ENCODE measurements at regions not wholly inside any gene's neighbourhood (a gene's known extent, or its start where the extent isn't known, plus 50 kb on each side); places are given as distances from the start of the nearest gene placed in this dataset.

DNA sequence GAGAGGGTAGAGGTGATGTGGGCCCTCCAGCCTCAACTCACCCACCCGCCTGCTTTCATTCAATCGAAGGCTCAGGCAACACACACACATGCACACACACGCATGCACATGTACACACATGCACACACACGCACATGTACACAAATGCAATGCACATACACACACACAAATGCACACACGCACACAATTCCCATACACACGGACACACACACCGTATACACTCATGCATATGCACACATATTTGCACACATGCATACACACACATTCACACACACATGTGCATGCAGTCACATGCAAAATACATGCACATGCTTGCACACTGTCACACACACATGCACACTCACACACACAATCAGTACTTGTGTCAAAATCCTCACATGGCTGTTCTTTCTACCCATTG is 55.9 kb upstream of the SPACA7 start:
- no peak overlapping the region for H2AFZ ChIP-seq
- no peak overlapping the region for H3K4me3 ChIP-seq
- WGBS (ENCODE audit: low lambda C conversion rate, missing lambda C conversion rate) = 96% methylated on average over 7 of the region's 7 CpGs

DNA sequence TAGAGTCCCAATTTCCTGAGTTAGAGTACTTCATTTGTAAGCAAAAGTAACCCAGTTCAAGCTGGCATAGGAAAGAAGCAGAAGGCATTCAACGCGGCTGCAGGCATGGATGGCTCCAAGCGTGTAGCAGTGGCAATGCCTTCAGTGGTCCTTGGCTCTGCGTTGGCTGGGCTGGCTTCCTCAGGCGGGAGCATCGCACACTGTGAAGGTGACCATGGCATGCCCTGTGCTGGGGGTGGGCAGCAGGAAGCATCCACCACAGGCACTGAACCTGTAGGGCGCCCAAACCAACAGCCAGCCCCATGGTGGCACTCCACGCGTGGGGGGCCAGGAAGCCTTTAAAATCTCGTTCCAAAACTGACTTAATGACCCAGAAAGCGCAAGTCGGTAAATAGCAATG is 53.6 kb upstream of the SPACA7 start:
- H3K9me2 ChIP-seq (replicated peaks; ENCODE audit: insufficient read depth) = no peaks in the 10 kb centered on the region
- no peaks in the 10 kb centered on the region for H3K36me3 ChIP-seq (replicated peaks; ENCODE audit: insufficient read depth, low read depth)
- H3K9me3 ChIP-seq (ENCODE audit: low read depth) = no peaks in the 10 kb centered on the region
- no peaks in the 10 kb centered on the region for H4K20me1 ChIP-seq (ENCODE audit: insufficient read depth, poor library complexity, severe bottlenecking)
- H3K4me3 ChIP-seq = no peak overlapping the region
- no peak overlapping the region for H2AFZ ChIP-seq
- TF ChIP-seq EZH2phosphoT487 (IDR thresholded peaks at IDR 0.05; ENCODE audit: low read depth, severe bottlenecking, unreplicated experiment) (no peak), EZH2 (IDR thresholded peaks at IDR 0.05; ENCODE audit: borderline replicate concordance) (no peak)
- TF ChIP-seq, protein P1, sequence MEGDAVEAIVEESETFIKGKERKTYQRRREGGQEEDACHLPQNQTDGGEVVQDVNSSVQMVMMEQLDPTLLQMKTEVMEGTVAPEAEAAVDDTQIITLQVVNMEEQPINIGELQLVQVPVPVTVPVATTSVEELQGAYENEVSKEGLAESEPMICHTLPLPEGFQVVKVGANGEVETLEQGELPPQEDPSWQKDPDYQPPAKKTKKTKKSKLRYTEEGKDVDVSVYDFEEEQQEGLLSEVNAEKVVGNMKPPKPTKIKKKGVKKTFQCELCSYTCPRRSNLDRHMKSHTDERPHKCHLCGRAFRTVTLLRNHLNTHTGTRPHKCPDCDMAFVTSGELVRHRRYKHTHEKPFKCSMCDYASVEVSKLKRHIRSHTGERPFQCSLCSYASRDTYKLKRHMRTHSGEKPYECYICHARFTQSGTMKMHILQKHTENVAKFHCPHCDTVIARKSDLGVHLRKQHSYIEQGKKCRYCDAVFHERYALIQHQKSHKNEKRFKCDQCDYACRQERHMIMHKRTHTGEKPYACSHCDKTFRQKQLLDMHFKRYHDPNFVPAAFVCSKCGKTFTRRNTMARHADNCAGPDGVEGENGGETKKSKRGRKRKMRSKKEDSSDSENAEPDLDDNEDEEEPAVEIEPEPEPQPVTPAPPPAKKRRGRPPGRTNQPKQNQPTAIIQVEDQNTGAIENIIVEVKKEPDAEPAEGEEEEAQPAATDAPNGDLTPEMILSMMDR (IDR thresholded peaks at IDR 0.05; ENCODE audit: poor library complexity) = no peak
- H3K4me1 ChIP-seq (ENCODE audit: insufficient read depth) = no peaks in the 10 kb centered on the region
- H3K27me3 ChIP-seq = peaks cover 17% of the 10 kb centered on the region
- no peak overlapping the region for H3K27ac ChIP-seq
- no peak overlapping the region for H3K4me2 ChIP-seq
- no peak for DNase-seq (ENCODE audit: low spot score)
- no peaks in the 10 kb centered on the region for H3K79me2 ChIP-seq
- WGBS (ENCODE audit: low lambda C conversion rate, missing lambda C conversion rate) = 92% methylated on average over 12 of the region's 12 CpGs

More for the DNA sequence above, 55.9 kb upstream of the SPACA7 start:
- TF ChIP-seq EZH2 (IDR thresholded peaks at IDR 0.05; ENCODE audit: borderline replicate concordance) = no peak
- TF ChIP-seq, protein P1 (IDR thresholded peaks at IDR 0.05; ENCODE audit: poor library complexity) = no peak
- no peak for TF ChIP-seq EZH2phosphoT487 (IDR thresholded peaks at IDR 0.05; ENCODE audit: low read depth, severe bottlenecking, unreplicated experiment)
- Histone ChIP-seq H3K36me3 (replicated peaks; ENCODE audit: insufficient read depth, low read depth) (no peaks in the 10 kb centered on the region), H3K27me3 (peaks cover 12% of the 10 kb centered on the region), H3K9me3 (ENCODE audit: low read depth) (no peaks in the 10 kb centered on the region), H3K4me2 (no peak overlapping the region), H4K20me1 (ENCODE audit: insufficient read depth, poor library complexity, severe bottlenecking) (no peaks in the 10 kb centered on the region), H3K27ac (no peak overlapping the region), H3K79me2 (no peaks in the 10 kb centered on the region), H3K9me2 (replicated peaks; ENCODE audit: insufficient read depth) (no peaks in the 10 kb centered on the region), H3K4me1 (ENCODE audit: insufficient read depth) (no peaks in the 10 kb centered on the region)
- no peak for DNase-seq (ENCODE audit: low spot score)

DNA sequence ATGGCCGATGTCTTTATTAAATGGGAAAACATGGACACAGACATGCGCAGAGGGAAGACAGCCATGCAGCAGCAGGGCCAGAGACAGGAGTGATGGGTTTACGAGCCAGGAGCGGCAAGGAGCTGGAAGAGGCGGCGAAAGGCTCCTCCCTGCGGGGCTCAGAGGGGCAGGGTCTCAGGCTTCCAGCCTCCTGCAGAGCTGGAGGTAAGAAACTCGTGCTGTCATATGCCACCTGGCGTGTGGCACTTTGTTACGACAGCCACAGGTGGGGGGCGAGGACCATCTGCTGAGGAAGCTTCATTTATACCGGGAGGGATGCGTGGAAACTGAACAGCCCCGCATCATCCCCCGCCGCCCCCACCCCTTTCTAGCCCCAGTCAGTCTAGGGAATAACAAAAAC is 52.0 kb upstream of the SPACA7 start:
- no peak overlapping the region for H2AFZ ChIP-seq
- no peaks in the 10 kb centered on the region for H3K9me3 ChIP-seq (ENCODE audit: low read depth)

More for the DNA sequence above, 52.0 kb upstream of the SPACA7 start:
- peaks cover 17% of the 10 kb centered on the region for H3K27me3 ChIP-seq
- H3K36me3 ChIP-seq (replicated peaks; ENCODE audit: insufficient read depth, low read depth) = no peaks in the 10 kb centered on the region
- no peak overlapping the region for H3K4me2 ChIP-seq
- no peak for DNase-seq (ENCODE audit: low spot score)
- no peaks in the 10 kb centered on the region for H4K20me1 ChIP-seq (ENCODE audit: insufficient read depth, poor library complexity, severe bottlenecking)
- H3K4me3 ChIP-seq = no peak overlapping the region
- no peak overlapping the region for H3K27ac ChIP-seq
- TF ChIP-seq, protein P1 (IDR thresholded peaks at IDR 0.05; ENCODE audit: poor library complexity) = no peak
- no peak for TF ChIP-seq EZH2 (IDR thresholded peaks at IDR 0.05; ENCODE audit: borderline replicate concordance)
- TF ChIP-seq EZH2phosphoT487 (IDR thresholded peaks at IDR 0.05; ENCODE audit: low read depth, severe bottlenecking, unreplicated experiment) = no peak
- WGBS (ENCODE audit: low lambda C conversion rate, missing lambda C conversion rate) = 53% methylated on average over 15 of the region's 16 CpGs
- H3K9me2 ChIP-seq (replicated peaks; ENCODE audit: insufficient read depth) = no peaks in the 10 kb centered on the region
- no peaks in the 10 kb centered on the region for H3K79me2 ChIP-seq
- no peaks in the 10 kb centered on the region for H3K4me1 ChIP-seq (ENCODE audit: insufficient read depth)
